Stimulated activated CD4-positive, alpha-beta T cell treated with anti-CD3 and anti-CD28 coated beads, Interleukin-2, amount 100 ng/mL, for 48 hours (primary cell): ENCODE measurements at regions not wholly inside any gene's neighbourhood (a gene's known extent, or its start where the extent isn't known, plus 50 kb on each side); places are given as distances from the start of the nearest gene placed in this dataset.

Source experiments
- DNase-seq, 2 donors: peaks; one replicate each; pipeline ENCODE4 v3.0.0-alpha.2; 2020

GRCh38 chr4:110900213-110900769 lies 277.4 kb upstream of the PITX2 start:
- DNase-seq, result no peak

GRCh38 chr4:110902500-110902899 lies 279.6 kb upstream of the PITX2 start:
- DNase-seq, result no peak

- DNase-seq, result no peak
These were observed 281.7 kb upstream of the PITX2 start for GRCh38 chr4:110904435-110905065.

- no peak for DNase-seq
These were observed 282.5 kb upstream of the PITX2 start for GRCh38 chr4:110905367-110905766.

- DNase-seq, result no peak
These were observed 285.0 kb upstream of the PITX2 start for GRCh38 chr4:110907801-110908313.

- DNase-seq, result no peak
These were observed 291.9 kb upstream of the PITX2 start for GRCh38 chr4:110914791-110915190.

GRCh38 chr4:110915301-110915700 lies 292.4 kb upstream of the PITX2 start:
- no peak for DNase-seq

GRCh38 chr4:110916505-110916904 lies 293.6 kb upstream of the PITX2 start:
- DNase-seq, result no peak

- no peak for DNase-seq
These were observed 295.0 kb upstream of the PITX2 start for GRCh38 chr4:110917835-110918234.

GRCh38 chr4:110920990-110921389 lies 298.1 kb upstream of the PITX2 start:
- no peak for DNase-seq

GRCh38 chr4:110924761-110925160 lies 301.9 kb upstream of the PITX2 start:
- DNase-seq, result no peak

- DNase-seq, result no peak
These were observed 304.0 kb upstream of the PITX2 start for GRCh38 chr4:110926841-110927400.

- no peak for DNase-seq
These were observed 310.5 kb upstream of the PITX2 start for GRCh38 chr4:110933341-110933740.

GRCh38 chr4:110944501-110944900 lies 321.6 kb upstream of the PITX2 start:
- DNase-seq, result no peak

GRCh38 chr4:110945600-110945999 lies 322.7 kb upstream of the PITX2 start:
- no peak for DNase-seq

- DNase-seq, result no peak
These were observed 326.7 kb upstream of the PITX2 start for GRCh38 chr4:110949542-110949941.

GRCh38 chr4:110950731-110951130 lies 327.9 kb upstream of the PITX2 start:
- no peak for DNase-seq

- no peak for DNase-seq
These were observed 330.3 kb upstream of the PITX2 start for GRCh38 chr4:110953191-110953590.

GRCh38 chr4:110953898-110954297 lies 331.0 kb upstream of the PITX2 start:
- no peak for DNase-seq

GRCh38 chr4:110955748-110956147 lies 332.9 kb upstream of the PITX2 start:
- no peak for DNase-seq

- no peak for DNase-seq
These were observed 336.3 kb upstream of the PITX2 start for GRCh38 chr4:110959041-110959643.

- no peak for DNase-seq
These were observed 338.2 kb upstream of the PITX2 start for GRCh38 chr4:110961066-110961465.

GRCh38 chr4:110962616-110963015 lies 339.7 kb upstream of the PITX2 start:
- no peak for DNase-seq

GRCh38 chr4:110963662-110964280 lies 340.9 kb upstream of the PITX2 start:
- no peak for DNase-seq
